ENCODE measurements at regions not wholly inside any gene's neighbourhood (a gene's known extent, or its start where the extent isn't known, plus 50 kb on each side); places are given as distances from the start of the nearest gene placed in this dataset.

DNA sequence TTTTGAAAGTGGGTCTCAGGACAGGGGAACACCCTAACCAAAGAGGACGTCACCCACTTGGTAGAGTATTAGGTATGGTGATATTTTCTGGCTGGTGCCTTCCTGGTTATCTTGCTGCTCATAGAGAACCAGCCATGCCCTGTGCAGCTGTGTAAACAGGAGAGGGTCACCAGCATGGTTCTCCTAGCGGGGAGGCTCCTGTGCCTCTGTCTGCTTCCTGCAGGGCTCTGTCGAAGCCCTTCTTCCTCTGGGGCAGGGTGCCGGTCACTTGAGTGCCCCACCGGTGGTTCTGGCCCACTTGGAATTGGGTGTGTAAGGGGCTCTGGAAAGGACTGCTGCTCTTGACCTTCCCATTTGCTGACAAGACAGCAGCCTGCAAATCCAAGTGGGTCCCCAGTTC lies 80.5 kb upstream of the KCNK12 start:
- TF ChIP-seq, protein P1, sequence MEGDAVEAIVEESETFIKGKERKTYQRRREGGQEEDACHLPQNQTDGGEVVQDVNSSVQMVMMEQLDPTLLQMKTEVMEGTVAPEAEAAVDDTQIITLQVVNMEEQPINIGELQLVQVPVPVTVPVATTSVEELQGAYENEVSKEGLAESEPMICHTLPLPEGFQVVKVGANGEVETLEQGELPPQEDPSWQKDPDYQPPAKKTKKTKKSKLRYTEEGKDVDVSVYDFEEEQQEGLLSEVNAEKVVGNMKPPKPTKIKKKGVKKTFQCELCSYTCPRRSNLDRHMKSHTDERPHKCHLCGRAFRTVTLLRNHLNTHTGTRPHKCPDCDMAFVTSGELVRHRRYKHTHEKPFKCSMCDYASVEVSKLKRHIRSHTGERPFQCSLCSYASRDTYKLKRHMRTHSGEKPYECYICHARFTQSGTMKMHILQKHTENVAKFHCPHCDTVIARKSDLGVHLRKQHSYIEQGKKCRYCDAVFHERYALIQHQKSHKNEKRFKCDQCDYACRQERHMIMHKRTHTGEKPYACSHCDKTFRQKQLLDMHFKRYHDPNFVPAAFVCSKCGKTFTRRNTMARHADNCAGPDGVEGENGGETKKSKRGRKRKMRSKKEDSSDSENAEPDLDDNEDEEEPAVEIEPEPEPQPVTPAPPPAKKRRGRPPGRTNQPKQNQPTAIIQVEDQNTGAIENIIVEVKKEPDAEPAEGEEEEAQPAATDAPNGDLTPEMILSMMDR (IDR thresholded peaks at IDR 0.05), result no peak
- no peak for TF ChIP-seq POLR2A (IDR thresholded peaks at IDR 0.05)
